GM12878 (cell line): ENCODE measurements at regions not wholly inside any gene's neighbourhood (a gene's known extent, or its start where the extent isn't known, plus 50 kb on each side); places are given as distances from the start of the nearest gene placed in this dataset.

Experiments used
- ATAC-seq: fragments of 200-7000 bp; cut with Tn5 transposase; 3 replicates; pipeline ENCODE4 v1.9.1; 2020; ENCODE audit warnings: mild to moderate bottlenecking, moderate library complexity
- BruUV-seq: library from RNA; stranded (reverse); fragments of 400-500 nt; replicated peaks from 2 replicates; lab custom pipeline; 2021; lab: Mats Ljungman, UMichigan
- CTCF ChIA-PET: fragments of 300-600 bp; sonication (Branson Sonifier 250); formaldehyde crosslinking; extraction: SDS; loops from one replicate; lab custom pipeline; 2021; ENCODE audit warnings: inconsistent platforms; lab: Yijun Ruan, JAX
- POLR2A ChIA-PET: fragments of 350-600 bp; formaldehyde crosslinking; extraction: SDS; loops from one replicate; lab custom pipeline; 2021; ENCODE audit warnings: inconsistent platforms; lab: Charles Lee
- RAD21 ChIA-PET: fragments of 300-600 bp; sonication (Branson Sonifier 250); formaldehyde crosslinking; loops from one replicate; lab custom pipeline; 2023; ENCODE audit warnings: antibody characterized with exemption; ENCODE audit not compliant: unreplicated experiment; lab: Charles Lee
- SMC1A ChIA-PET: fragments of 300-600 bp; sonication (Branson Sonifier 250); formaldehyde crosslinking; loops from one replicate; lab custom pipeline; 2023; ENCODE audit not compliant: unreplicated experiment, uncharacterized antibody; lab: Charles Lee
- DNase-seq: peaks from one replicate; pipeline ENCODE4 v3.0.0-alpha.2; 2011; ENCODE audit warnings: low read depth, low spot score
- FAIRE-seq: peaks from 3 replicates; lab custom pipeline; 2011; peaks lifted over from hg19 to GRCh38; lab: Jason Lieb, UNC
- H2AFZ ChIP-seq: 2 replicates; pipeline ENCODE4 v1.6.0; 2011; ENCODE audit warnings: low read depth, low read length, control low read depth; ENCODE audit not compliant: control insufficient read depth
- H3K27ac ChIP-seq: 2 replicates; pipeline ENCODE4 v1.5.1; 2011; ENCODE audit warnings: control low read depth; ENCODE audit not compliant: control insufficient read depth, insufficient read depth
- H3K27me3 ChIP-seq, 2 experiments: replicated peaks in 1 of 2; 2 replicates each; pipeline versions ENCODE4 v1.6.0 to v1.6.1; 2011; ENCODE audit warnings: low read length in 1 of 2; ENCODE audit not compliant: control insufficient read depth in 2 of 2, insufficient read depth in 2 of 2
- H3K36me3 ChIP-seq, 2 experiments: 2 replicates each; pipeline ENCODE4 v1.5.1; 2011; ENCODE audit warnings: low read length in 1 of 2; ENCODE audit not compliant: control insufficient read depth in 2 of 2, insufficient read depth in 2 of 2
- H3K4me1 ChIP-seq: 2 replicates; pipeline ENCODE4 v1.6.1; 2011; ENCODE audit warnings: mild to moderate bottlenecking, low read length, moderate library complexity, mixed read lengths; ENCODE audit not compliant: control insufficient read depth, insufficient read depth
- H3K4me2 ChIP-seq: 2 replicates; pipeline ENCODE4 v1.6.0; 2011; ENCODE audit warnings: control low read depth; ENCODE audit not compliant: control insufficient read depth, insufficient read depth
- H3K4me3 ChIP-seq: fragments of 200-600 bp; sonication (generic); 2 replicates; pipeline ENCODE4 v1.5.1; 2016
- H3K79me2 ChIP-seq: 2 replicates; pipeline ENCODE4 v1.6.0; 2011; ENCODE audit warnings: low read length; ENCODE audit not compliant: control insufficient read depth, insufficient read depth
- H3K9ac ChIP-seq: 2 replicates; pipeline ENCODE4 v1.8.0; 2011; ENCODE audit warnings: low read length, control low read depth, mixed read lengths; ENCODE audit not compliant: control insufficient read depth, insufficient read depth
- H3K9me3 ChIP-seq: replicated peaks from 3 replicates; pipeline ENCODE4 v1.5.1; 2011; ENCODE audit warnings: mild to moderate bottlenecking, low read length; ENCODE audit not compliant: control insufficient read depth, insufficient read depth
- H4K20me1 ChIP-seq: 2 replicates; pipeline ENCODE4 v1.6.0; 2011; ENCODE audit not compliant: control insufficient read depth, insufficient read depth
- BCL3 ChIP-seq: IDR thresholded peaks from 2 replicates; pipeline ENCODE4 v1.6.1; 2011; ENCODE audit warnings: borderline replicate concordance, low read depth, mild to moderate bottlenecking, moderate library complexity, low read length; ENCODE audit not compliant: insufficient read depth, poor library complexity, severe bottlenecking
- BCLAF1 ChIP-seq: fragments of 450-650 bp; IDR thresholded peaks from 2 replicates; pipeline ENCODE4 v1.6.1; 2017; ENCODE audit warnings: antibody characterized with exemption, mild to moderate bottlenecking, moderate library complexity
- CEBPB ChIP-seq, 2 experiments: fragments of 150-350 bp in 1 of 2; IDR thresholded peaks; 2 replicates each; pipeline ENCODE4 v1.6.1; 2012 to 2014; ENCODE audit warnings: low read depth in 2 of 2, low read length in 2 of 2, borderline replicate concordance in 1 of 2, inconsistent platforms in 1 of 2
- CTCF ChIP-seq, 3 experiments: IDR thresholded peaks in 2 of 3; conservative IDR thresholded peaks in 1 of 3; 2 replicates each; pipeline ENCODE4 v1.5.1; 2011; ENCODE audit warnings: low read depth in 3 of 3, low read length in 3 of 3, mild to moderate bottlenecking in 3 of 3, control low read depth in 2 of 3, moderate library complexity in 2 of 3, inconsistent platforms in 1 of 3, mixed read lengths in 1 of 3; ENCODE audit not compliant: control insufficient read depth in 2 of 3, insufficient read depth in 1 of 3; ENCODE audit errors: extremely low read depth in 1 of 3
- IRF3 ChIP-seq: fragments of 450-650 bp; IDR thresholded peaks from 2 replicates; pipeline ENCODE4 v1.6.1; 2014; ENCODE audit warnings: mild to moderate bottlenecking
- IRF5 ChIP-seq: fragments of 450-650 bp; IDR thresholded peaks from 2 replicates; pipeline ENCODE4 v1.6.1; 2017; ENCODE audit warnings: borderline replicate concordance
- MEF2A ChIP-seq: IDR thresholded peaks from 2 replicates; pipeline ENCODE4 v1.6.1; 2011; ENCODE audit warnings: low read depth, mild to moderate bottlenecking, low read length, moderate library complexity; ENCODE audit not compliant: insufficient read depth
- NR2F1 ChIP-seq: fragments of 450-650 bp; conservative IDR thresholded peaks from 2 replicates; pipeline ENCODE4 v1.6.1; 2017; ENCODE audit warnings: mild to moderate bottlenecking
- RBBP5 ChIP-seq: fragments of 200-600 bp; sonication (generic); conservative IDR thresholded peaks from 2 replicates; pipeline ENCODE4 v1.6.1; 2016
- RFX5 ChIP-seq: IDR thresholded peaks from 2 replicates; pipeline ENCODE4 v1.6.1; 2011; ENCODE audit warnings: low read depth, low read length, improper control_type of control experiment
- RUNX3 ChIP-seq: IDR thresholded peaks from 2 replicates; pipeline ENCODE4 v1.6.1; 2012; ENCODE audit warnings: low read length, inconsistent platforms
- SMARCA5 ChIP-seq: fragments of 450-650 bp; IDR thresholded peaks from 2 replicates; pipeline ENCODE4 v1.6.1; 2017; ENCODE audit warnings: mild to moderate bottlenecking
- ZNF207 ChIP-seq: fragments of 450-650 bp; IDR thresholded peaks from 2 replicates; pipeline ENCODE4 v1.6.1; 2014; ENCODE audit warnings: antibody characterized with exemption, mild to moderate bottlenecking, borderline replicate concordance
- WGBS: methylation state at CpG from one replicate; pipeline ENCODE4 v1.1.6; 2016; ENCODE audit warnings: low lambda C conversion rate; ENCODE audit not compliant: insufficient replicate concordance, insufficient coverage; ENCODE audit errors: missing lambda C conversion rate; 5-methylcytosine and 5-hydroxymethylcytosine counted together
- in situ Hi-C: fragments of 300-500 bp; cut with MboI; formaldehyde crosslinking; loops from 9 replicates; pipeline ENCODE4 v1.14.3; 2018; ENCODE audit warnings: mixed read lengths
- intact Hi-C: fragments of 100-400 bp; cut with micrococcal nuclease; formaldehyde crosslinking; loops from one replicate; pipeline ENCODE4 v1.14.2; 2022; ENCODE audit not compliant: unreplicated experiment

- H3K4me3 ChIP-seq, result no peak overlapping the region
- ATAC-seq, result no peak
- H3K4me2 ChIP-seq, result no peak overlapping the region
- RAD21 ChIA-PET, result no interaction called here
- intact Hi-C loops, result no loop called here
- FAIRE-seq, result no peak
- H3K4me1 ChIP-seq, result no peaks in the 10 kb centered on the region
- no peaks in the 10 kb centered on the region for H3K9me3 ChIP-seq
- H3K27me3 ChIP-seq, result no peaks in the 10 kb centered on the region
- no peaks in the 10 kb centered on the region for H4K20me1 ChIP-seq
- SMC1A ChIA-PET, result no interaction called here
- WGBS, result 30% methylated on average over 11 of the region's 11 CpGs
- H3K79me2 ChIP-seq, result no peaks in the 10 kb centered on the region
- CTCF ChIA-PET, result interaction anchor here (0.7 kb wide), 1 partner anchor 460 kb away, joined by 3 read pairs; no protein-coding TSS in a partner anchor
- no peak for DNase-seq
- no peaks in the 10 kb centered on the region for H3K36me3 ChIP-seq
- H3K27ac ChIP-seq, result no peak overlapping the region
- no peak overlapping the region for H2AFZ ChIP-seq
- no TSS peak for BruUV-seq
- POLR2A ChIA-PET, result no interaction called here
- in situ Hi-C loops, result no loop called here
- H3K9ac ChIP-seq, result no peak overlapping the region
- TF ChIP-seq NR2F1, result no peak
- TF ChIP-seq BCLAF1, result no peak
- TF ChIP-seq BCL3, result no peak
- no peak for TF ChIP-seq MEF2A
- TF ChIP-seq SMARCA5, result no peak
- no peak for TF ChIP-seq ZNF207
- no peak for TF ChIP-seq IRF3
- TF ChIP-seq RFX5, result no peak
- no peak for TF ChIP-seq IRF5
- TF ChIP-seq CEBPB (IDR thresholded peaks at IDR 0.05; ENCODE audit: borderline replicate concordance in 1 of 2, low read depth in 2 of 2, low read length in 2 of 2), result no peak
- no peak for TF ChIP-seq RBBP5
- TF ChIP-seq RUNX3, result no peak
- no peak for TF ChIP-seq CTCF (IDR thresholded peaks at IDR 0.05 in 2 of 3, conservative IDR thresholded peaks at IDR 0.05 in 1 of 3; ENCODE audit: control insufficient read depth in 2 of 3, extremely low read depth in 1 of 3, insufficient read depth in 1 of 3, low read depth in 3 of 3, low read length in 3 of 3)
Observed at GRCh38 chr18:65215865-65216466, 534.8 kb upstream of the CDH7 start.
